ENCODE measurements at regions not wholly inside any gene's neighbourhood (a gene's known extent, or its start where the extent isn't known, plus 50 kb on each side); places are given as distances from the start of the nearest gene placed in this dataset.

DNA sequence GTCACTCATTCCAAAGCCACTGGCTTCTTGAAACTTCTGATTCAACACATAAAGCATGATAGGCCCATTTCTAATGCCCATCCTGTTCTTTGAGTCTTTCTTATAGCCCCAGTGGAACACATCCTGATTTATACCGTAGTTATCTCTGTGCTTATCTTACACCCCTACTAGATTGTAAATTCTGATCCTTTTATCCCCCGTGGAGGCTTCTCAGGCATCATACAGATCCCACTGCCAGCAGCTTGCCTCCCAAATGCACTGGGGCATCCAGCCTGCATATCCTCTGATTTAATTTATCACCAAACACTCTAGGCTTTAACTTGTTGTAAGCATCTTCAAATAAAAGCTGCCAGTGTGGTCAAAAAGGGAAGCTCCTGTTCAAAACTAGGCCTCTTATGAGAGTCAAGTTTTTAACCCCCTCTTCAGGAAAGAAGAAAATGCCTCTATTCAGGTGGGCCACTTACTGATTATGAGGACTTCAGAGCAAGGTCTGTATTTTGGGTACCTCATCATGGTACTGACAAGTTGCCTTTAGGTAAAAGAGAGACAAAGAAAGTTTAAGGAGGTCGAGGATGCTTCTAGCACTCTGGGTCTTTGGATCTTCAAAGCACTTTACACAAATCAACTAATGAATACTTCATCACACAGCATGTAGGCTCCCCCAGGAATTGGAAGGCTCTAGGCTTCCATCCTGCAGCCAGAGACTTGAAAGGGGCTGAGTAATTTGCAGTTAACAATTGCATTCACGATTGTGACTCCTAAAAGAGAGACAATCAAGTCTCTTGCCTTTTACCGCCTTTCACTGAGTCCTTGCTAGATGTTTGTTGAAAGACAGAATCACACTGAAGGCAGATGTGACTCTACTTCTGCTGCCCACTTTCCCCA lies 95.8 kb upstream of the LDB2 start:
- intact Hi-C loops (cut with micrococcal nuclease) = no loop called here
- H3K4me3 Mint-ChIP-seq = no peak overlapping the region
- H3K36me3 Mint-ChIP-seq (ENCODE audit: low read depth) = no peaks in the 10 kb centered on the region
- H3K27ac Mint-ChIP-seq = no peak overlapping the region
- no peaks in the 10 kb centered on the region for H3K9me3 Mint-ChIP-seq
- no peaks in the 10 kb centered on the region for H3K27me3 Mint-ChIP-seq (ENCODE audit: low read depth)
- CTCF ChIA-PET = no interaction called here
- DNase-seq = no peak
- H3K4me1 Mint-ChIP-seq (ENCODE audit: low read depth) = no peaks in the 10 kb centered on the region

DNA sequence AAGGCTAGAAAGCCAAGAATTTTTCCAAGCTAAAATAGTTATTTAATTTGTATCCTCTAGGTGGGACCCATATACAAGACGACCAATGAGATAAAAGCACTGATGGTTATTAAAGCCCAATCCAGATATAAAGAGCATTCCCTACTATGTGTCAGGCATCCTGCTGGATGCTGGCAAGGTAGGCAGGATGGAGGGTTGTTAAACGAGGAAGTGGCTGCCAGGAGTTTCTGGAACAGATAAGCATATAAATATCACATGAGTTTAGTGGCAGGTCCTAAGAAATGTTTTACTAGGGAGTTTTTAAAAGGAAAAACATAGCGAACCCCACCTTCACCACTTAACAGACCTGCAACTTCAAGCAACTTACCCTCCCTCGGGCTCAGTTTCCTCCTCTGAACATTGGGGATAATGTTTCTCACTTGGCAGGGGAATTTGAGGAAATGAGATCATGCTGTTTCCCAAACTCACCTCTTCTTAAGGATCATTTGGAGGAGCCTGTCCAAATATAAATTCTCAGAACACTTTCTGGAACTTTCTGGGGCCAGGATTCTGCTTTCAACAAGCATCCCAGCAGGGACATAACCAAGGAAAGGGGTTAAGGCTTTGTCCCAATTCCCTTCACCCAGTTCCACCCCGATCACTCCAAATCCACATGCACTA lies 94.3 kb upstream of the LDB2 start:
- Mint-ChIP-seq H3K4me1 (ENCODE audit: low read depth) (no peaks in the 10 kb centered on the region), H3K36me3 (ENCODE audit: low read depth) (no peaks in the 10 kb centered on the region), H3K4me3 (no peak overlapping the region), H3K27me3 (ENCODE audit: low read depth) (peaks cover 5% of the 10 kb centered on the region), H3K9me3 (no peaks in the 10 kb centered on the region), H3K27ac (no peak overlapping the region)
- intact Hi-C loops (cut with micrococcal nuclease) = no loop called here
- CTCF ChIA-PET = no interaction called here
- no peak for DNase-seq

DNA sequence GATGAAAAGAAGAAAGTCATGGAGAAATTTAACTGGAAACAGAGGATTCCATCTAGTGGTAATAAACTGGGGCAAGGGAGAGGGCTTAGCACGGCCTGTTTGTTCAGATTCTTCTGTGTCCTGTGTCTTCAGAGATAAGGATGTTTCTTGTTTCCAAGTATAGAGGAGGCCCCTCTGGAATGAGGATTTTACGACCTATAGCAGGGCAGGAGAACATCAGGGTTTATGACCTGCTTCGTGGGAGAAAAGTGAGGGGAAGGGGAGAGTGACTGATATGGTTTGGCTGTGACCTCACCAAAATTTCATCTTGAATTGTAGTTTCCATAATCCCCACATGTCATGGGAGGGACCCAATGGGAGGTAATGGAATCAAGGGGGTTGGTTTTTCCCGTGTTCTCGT lies 93.0 kb upstream of the LDB2 start:
- Mint-ChIP-seq H3K4me1 (ENCODE audit: low read depth) (no peaks in the 10 kb centered on the region), H3K27ac (no peak overlapping the region), H3K9me3 (no peaks in the 10 kb centered on the region), H3K36me3 (ENCODE audit: low read depth) (no peaks in the 10 kb centered on the region), H3K4me3 (no peak overlapping the region), H3K27me3 (ENCODE audit: low read depth) (peaks cover 5% of the 10 kb centered on the region)
- DNase-seq = no peak
- CTCF ChIA-PET = interaction anchor here (0.7 kb wide), 1 partner anchor 945 kb away, joined by 3 read pairs; no protein-coding TSS in a partner anchor
- intact Hi-C loops (cut with micrococcal nuclease) = no loop called here

DNA sequence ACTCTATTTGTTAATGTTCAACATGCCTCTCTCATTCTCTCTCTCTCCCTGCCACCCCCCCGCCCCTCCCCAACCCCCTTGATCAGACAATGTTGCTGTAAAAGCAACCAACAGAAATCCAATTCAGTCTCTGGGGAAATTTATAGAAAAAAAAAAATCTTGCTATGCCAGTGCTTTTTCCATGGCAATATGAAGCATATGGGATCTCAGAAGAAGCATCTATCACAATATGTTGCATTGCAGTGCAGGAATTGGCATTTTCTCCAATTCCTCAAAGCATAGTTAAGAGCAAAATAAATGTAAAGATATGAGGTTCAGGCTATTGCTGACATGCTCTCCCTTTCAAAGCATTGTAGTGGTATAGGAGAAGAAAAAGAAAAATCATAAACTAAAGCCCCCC lies 90.9 kb upstream of the LDB2 start:
- Mint-ChIP-seq H3K9me3 (no peaks in the 10 kb centered on the region), H3K4me1 (ENCODE audit: low read depth) (no peaks in the 10 kb centered on the region), H3K27me3 (ENCODE audit: low read depth) (peaks cover 5% of the 10 kb centered on the region), H3K4me3 (no peak overlapping the region), H3K36me3 (ENCODE audit: low read depth) (no peaks in the 10 kb centered on the region), H3K27ac (no peak overlapping the region)
- no peak for DNase-seq
- CTCF ChIA-PET = no interaction called here
- intact Hi-C loops (cut with micrococcal nuclease) = no loop called here

DNA sequence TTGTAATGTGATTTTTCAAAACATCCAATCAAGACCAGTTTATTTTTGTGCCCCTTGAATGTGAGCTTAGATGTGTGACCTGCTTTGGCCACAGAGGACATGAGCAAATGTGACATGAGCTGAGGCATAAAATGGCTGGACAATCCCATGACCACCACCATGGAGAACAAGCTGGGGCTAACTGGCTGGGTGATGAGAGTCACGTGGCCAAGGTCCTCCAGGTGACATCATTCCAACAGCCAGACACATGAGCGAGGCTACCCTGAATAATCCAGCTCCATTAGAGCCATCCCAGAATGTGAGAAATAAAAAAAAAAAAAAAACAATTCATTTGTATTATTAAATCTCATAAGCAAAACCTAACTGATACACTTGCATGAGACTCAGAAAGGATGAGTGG lies 90.4 kb upstream of the LDB2 start:
- no peaks in the 10 kb centered on the region for H3K9me3 Mint-ChIP-seq
- intact Hi-C loops (cut with micrococcal nuclease) = no loop called here
- no peak overlapping the region for H3K4me3 Mint-ChIP-seq
- H3K27ac Mint-ChIP-seq = no peak overlapping the region
- CTCF ChIA-PET = no interaction called here
- no peaks in the 10 kb centered on the region for H3K36me3 Mint-ChIP-seq (ENCODE audit: low read depth)
- H3K4me1 Mint-ChIP-seq (ENCODE audit: low read depth) = no peaks in the 10 kb centered on the region
- DNase-seq = no peak
- peaks cover 5% of the 10 kb centered on the region for H3K27me3 Mint-ChIP-seq (ENCODE audit: low read depth)

DNA sequence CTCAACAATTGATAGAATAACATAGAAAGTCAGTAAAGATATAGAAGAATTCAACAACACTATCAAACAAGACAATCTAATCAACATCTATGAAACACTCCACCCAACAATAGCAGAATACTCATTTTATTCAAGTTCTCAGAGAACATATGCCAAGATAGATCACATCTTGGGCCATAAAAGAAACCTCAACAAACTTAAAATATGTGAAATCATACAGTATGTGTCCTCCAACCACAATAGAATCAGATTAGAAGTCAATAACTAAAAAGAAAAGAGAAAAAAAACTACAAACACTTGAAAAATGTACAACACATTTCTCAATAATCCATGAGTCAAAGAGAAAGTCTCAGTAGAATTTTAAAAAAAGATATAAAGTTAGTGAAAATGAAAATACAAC lies 78.6 kb upstream of the LDB2 start:
- no peak for DNase-seq
- H3K4me3 Mint-ChIP-seq = no peak overlapping the region
- H3K27ac Mint-ChIP-seq = no peak overlapping the region
- no peaks in the 10 kb centered on the region for H3K36me3 Mint-ChIP-seq (ENCODE audit: low read depth)
- intact Hi-C loops (cut with micrococcal nuclease) = no loop called here
- H3K4me1 Mint-ChIP-seq (ENCODE audit: low read depth) = no peaks in the 10 kb centered on the region
- CTCF ChIA-PET = no interaction called here
- H3K9me3 Mint-ChIP-seq = no peaks in the 10 kb centered on the region
- H3K27me3 Mint-ChIP-seq (ENCODE audit: low read depth) = peaks cover 8% of the 10 kb centered on the region

DNA sequence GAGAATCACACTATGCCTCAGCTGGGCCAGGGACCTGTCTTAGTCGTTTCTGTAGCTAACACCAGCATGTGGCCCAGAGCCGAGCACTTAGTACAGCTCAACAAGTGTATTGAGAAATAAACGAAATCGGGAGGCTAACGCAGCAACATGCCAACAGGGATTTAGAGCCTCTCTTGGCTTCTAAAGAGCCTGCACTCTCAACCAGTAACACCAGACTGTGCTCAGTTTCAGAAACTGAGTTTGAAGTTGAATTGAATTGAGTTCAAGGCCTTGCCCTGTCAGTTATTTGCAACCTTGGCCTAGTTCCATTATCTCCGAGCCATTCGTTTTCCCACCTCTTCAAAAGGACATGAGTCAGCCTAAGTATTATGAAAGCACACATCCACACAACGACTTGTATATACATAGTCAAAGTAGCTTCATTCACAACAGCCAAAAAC lies 71.3 kb upstream of the LDB2 start:
- Mint-ChIP-seq H3K27me3 (ENCODE audit: low read depth) (peaks cover 7% of the 10 kb centered on the region), H3K27ac (no peak overlapping the region), H3K36me3 (ENCODE audit: low read depth) (no peaks in the 10 kb centered on the region), H3K4me1 (ENCODE audit: low read depth) (no peaks in the 10 kb centered on the region), H3K4me3 (no peak overlapping the region), H3K9me3 (no peaks in the 10 kb centered on the region)
- intact Hi-C loops (cut with micrococcal nuclease) = no loop called here
- CTCF ChIA-PET = no interaction called here
- no peak for DNase-seq

DNA sequence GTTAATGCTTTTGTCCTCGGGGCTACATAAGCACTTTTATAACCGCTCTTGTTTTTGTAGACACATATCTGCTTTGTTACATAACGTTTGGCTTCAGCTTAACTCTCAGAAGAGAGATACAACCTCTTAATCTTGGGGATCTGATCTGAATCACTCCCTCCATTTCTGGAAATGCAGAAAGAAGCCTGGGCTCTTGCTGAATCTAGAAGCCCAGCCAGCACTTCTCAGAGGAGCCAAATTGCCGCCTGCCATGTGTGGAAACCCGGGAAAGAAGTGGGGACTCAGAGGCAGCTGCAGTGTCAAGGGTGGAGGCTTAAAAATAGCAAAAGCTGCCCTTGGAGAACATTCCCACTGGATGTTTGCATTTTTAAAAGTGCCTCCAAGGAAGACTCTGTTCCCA lies 69.3 kb upstream of the LDB2 start:
- Mint-ChIP-seq H3K4me3 (no peak overlapping the region), H3K4me1 (ENCODE audit: low read depth) (no peaks in the 10 kb centered on the region), H3K36me3 (ENCODE audit: low read depth) (no peaks in the 10 kb centered on the region), H3K27me3 (ENCODE audit: low read depth) (no peaks in the 10 kb centered on the region), H3K27ac (no peak overlapping the region), H3K9me3 (no peaks in the 10 kb centered on the region)
- CTCF ChIA-PET = no interaction called here
- intact Hi-C loops (cut with micrococcal nuclease) = no loop called here
- no peak for DNase-seq

DNA sequence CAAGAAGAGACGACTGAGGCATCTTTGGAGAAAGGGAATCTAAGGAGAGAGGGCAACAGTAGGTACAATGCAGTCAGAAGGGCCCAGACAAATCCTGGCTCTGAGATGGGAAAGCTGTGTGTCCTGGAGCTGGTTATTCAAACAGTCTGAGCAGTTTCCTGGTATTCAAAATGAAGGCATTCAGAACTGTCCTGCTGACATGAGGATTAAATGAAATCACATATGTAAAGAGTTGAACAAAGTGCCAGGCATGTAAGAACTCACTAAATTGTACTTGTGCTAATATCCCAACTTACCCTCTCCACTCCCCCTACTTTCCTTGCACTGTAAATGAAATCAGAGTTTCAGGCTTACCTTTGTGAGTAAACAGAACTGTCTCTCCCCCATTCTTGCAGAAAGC lies 60.9 kb upstream of the LDB2 start:
- Mint-ChIP-seq H3K4me3 (no peak overlapping the region), H3K36me3 (ENCODE audit: low read depth) (peaks cover 3% of the 10 kb centered on the region), H3K27me3 (ENCODE audit: low read depth) (peaks cover 4% of the 10 kb centered on the region), H3K27ac (no peak overlapping the region), H3K4me1 (ENCODE audit: low read depth) (no peaks in the 10 kb centered on the region), H3K9me3 (peaks cover 3% of the 10 kb centered on the region)
- intact Hi-C loops (cut with micrococcal nuclease) = no loop called here
- DNase-seq = no peak
- CTCF ChIA-PET = no interaction called here

DNA sequence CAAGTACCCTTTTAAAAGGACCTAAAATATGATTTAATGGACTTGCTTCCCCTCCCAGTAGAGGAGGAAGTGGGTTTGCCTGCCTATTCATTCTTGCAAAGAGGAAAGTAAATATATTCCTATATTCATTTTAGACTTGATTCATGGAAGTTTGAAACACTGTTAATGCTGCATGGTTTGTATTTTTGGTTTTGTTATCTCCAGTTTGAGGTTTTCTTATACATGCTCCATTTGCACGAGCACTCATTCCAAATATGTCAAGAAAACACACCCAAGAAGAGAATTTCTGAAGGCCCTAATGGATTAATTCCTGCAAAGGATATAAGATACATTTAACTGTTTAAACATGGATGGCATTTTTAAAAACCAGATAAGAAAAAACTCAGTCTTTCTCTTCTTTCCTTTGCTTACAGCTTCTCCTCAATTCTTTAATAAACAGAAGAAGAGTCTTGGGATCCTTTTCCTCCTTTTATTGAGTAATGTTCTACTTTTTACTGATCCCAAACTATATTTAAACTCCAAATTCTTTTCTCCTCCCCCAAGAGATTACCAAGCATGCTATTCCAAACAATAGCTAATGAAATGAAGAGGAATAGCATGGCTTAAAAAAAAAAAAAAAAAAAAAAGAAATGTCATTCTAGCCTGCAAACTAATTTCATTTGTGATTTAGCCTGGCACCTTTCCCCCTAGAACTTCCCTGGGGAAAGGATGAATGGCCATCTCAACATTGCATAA lies 54.6 kb upstream of the LDB2 start:
- peaks cover 5% of the 10 kb centered on the region for H3K9me3 Mint-ChIP-seq
- no peaks in the 10 kb centered on the region for H3K36me3 Mint-ChIP-seq (ENCODE audit: low read depth)
- DNase-seq = no peak
- H3K27ac Mint-ChIP-seq = no peak overlapping the region
- H3K4me3 Mint-ChIP-seq = no peak overlapping the region
- intact Hi-C loops (cut with micrococcal nuclease) = no loop called here
- CTCF ChIA-PET = no interaction called here
- H3K27me3 Mint-ChIP-seq (ENCODE audit: low read depth) = peaks cover 21% of the 10 kb centered on the region
- H3K4me1 Mint-ChIP-seq (ENCODE audit: low read depth) = peaks cover 5% of the 10 kb centered on the region

DNA sequence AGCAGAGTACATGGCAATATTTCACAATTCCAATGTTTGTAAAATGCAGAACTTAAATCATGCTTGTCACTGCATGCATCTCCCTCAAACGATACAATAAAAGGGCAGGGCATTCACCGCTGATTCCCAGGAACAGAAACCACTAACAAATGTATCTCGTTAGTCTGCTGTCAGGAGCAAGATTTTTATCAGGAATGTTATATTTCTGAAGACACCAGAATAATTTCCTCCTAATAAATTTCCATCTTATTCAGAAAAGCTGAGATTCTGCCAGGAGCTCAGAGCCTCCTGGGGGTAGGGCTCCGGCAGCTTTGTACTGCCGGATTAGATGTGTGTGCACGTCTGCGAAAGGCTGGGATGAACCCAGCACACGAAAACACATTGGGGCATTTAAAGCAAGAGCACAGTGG lies 54.0 kb upstream of the LDB2 start:
- peaks cover 5% of the 10 kb centered on the region for H3K4me1 Mint-ChIP-seq (ENCODE audit: low read depth)
- H3K4me3 Mint-ChIP-seq = no peak overlapping the region
- H3K36me3 Mint-ChIP-seq (ENCODE audit: low read depth) = no peaks in the 10 kb centered on the region
- H3K27me3 Mint-ChIP-seq (ENCODE audit: low read depth) = peaks cover 21% of the 10 kb centered on the region
- no peak for DNase-seq
- CTCF ChIA-PET = interaction anchor here (1.1 kb wide), 1 partner anchor 372 kb away, joined by 5 read pairs; no protein-coding TSS in a partner anchor
- peaks cover 5% of the 10 kb centered on the region for H3K9me3 Mint-ChIP-seq
- intact Hi-C loops (cut with micrococcal nuclease) = no loop called here
- no peak overlapping the region for H3K27ac Mint-ChIP-seq
